ENCODE measurements at regions not wholly inside any gene's neighbourhood (a gene's known extent, or its start where the extent isn't known, plus 50 kb on each side); places are given as distances from the start of the nearest gene placed in this dataset.

DNA sequence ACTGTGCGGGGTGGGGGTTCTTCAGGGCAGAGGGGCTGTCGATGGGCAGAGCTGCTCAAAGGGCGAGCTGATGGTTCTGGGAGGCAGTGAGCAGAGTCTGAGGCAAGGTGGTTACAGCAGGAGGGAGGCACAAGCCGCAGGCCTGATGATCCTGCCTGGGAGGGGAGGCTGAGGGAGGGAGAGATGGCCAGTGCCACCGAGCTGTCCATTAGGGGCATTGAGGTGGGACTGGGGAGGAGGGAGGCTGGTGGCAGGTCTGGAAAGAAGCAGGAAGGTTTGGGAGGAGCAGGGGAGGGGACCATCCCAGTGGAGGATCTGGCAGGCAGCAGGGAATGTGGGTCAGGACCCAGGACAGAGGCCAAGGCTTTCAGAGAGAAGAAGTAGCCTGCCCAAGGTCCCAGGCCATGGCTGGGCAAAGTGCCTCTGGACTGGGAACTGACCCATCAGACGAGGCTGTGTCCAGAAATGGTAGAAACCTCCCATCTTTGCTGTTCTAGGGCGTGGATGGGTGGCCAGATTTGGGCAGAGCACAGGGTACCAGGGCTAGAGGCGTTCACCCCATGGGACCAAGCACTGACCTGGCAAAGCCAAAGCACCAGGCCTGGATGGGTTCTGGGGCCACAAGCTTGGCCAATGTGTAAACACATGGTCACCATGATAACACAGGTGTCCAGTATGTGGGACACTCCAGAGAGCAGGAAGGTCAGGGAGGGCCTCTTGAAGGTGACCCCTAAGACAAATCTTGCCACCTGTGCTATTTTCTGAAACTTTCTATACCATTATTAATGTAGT is 55.5 kb downstream of the INHBB start:
- no peak overlapping the region for H3K4me3 ChIP-seq (ENCODE audit: low read depth, low read length)
- no peak for DNase-seq (ENCODE audit: low read depth)
- TF ChIP-seq, protein P1, sequence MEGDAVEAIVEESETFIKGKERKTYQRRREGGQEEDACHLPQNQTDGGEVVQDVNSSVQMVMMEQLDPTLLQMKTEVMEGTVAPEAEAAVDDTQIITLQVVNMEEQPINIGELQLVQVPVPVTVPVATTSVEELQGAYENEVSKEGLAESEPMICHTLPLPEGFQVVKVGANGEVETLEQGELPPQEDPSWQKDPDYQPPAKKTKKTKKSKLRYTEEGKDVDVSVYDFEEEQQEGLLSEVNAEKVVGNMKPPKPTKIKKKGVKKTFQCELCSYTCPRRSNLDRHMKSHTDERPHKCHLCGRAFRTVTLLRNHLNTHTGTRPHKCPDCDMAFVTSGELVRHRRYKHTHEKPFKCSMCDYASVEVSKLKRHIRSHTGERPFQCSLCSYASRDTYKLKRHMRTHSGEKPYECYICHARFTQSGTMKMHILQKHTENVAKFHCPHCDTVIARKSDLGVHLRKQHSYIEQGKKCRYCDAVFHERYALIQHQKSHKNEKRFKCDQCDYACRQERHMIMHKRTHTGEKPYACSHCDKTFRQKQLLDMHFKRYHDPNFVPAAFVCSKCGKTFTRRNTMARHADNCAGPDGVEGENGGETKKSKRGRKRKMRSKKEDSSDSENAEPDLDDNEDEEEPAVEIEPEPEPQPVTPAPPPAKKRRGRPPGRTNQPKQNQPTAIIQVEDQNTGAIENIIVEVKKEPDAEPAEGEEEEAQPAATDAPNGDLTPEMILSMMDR (IDR thresholded peaks at IDR 0.05; ENCODE audit: low read depth, low read length, missing control alignments), result no peak

DNA sequence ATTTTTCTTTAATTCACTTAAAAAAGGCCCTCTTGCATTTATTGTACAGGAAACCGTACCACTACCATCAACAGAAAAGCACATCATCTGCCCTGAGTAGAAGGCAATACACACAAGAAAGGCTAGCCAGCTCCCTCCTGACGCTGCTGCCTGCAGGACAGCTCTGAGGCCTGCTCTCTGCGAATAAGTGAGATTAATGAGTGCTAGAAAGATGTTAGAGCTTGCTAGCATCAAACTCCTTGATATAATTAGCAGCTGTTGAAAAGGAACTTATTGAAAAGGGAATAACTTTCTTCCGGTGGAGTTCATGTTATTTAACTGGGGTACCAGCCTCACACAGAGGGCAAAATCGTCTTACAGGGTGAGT is 56.1 kb downstream of the INHBB start:
- DNase-seq (ENCODE audit: low read depth), result no peak
- TF ChIP-seq, protein P1 (IDR thresholded peaks at IDR 0.05; ENCODE audit: low read depth, low read length, missing control alignments), result no peak
- H3K4me3 ChIP-seq (ENCODE audit: low read depth, low read length), result no peak overlapping the region

DNA sequence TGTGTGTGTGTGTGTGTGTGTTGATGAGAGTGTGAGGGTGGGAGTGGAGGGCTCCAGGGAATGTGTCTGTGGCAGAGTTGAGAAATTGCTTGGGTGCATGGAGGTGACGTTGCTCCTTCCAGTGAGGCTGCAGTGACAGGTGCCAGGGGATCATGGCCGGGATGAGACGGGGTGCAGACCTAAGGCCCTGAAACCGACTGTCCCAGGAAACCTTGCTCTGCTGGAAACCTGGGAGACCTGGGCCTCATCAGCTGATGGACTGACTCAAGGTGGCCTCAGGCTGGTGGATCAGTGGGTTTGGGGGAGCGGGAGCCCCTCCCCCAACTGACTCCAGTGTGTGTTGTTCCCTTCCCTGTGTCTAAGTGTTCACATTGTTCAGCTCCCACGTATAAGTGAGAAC is 56.6 kb downstream of the INHBB start:
- H3K4me3 ChIP-seq (ENCODE audit: low read depth, low read length), result no peak overlapping the region
- no peak for DNase-seq (ENCODE audit: low read depth)
- TF ChIP-seq, protein P1 (IDR thresholded peaks at IDR 0.05; ENCODE audit: low read depth, low read length, missing control alignments), result no peak

DNA sequence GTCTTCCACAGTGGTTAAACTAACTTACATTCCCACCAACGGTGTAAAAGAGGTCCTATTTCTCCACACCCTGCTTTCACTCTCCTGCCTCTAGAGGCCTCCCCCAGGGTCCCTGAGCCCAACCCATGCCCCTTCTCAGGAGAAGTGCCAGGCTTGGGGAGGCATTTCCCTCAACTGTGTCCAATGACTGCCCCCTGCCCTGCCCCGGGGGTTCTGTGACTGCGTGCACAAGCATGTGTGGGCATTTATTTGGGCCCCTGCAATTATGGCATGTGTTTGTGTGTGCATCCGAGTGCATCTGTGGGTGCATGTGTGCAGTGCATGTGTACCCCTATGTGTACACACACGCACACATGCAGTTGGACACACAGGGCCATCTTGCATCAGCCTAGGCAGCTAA is 57.3 kb downstream of the INHBB start:
- TF ChIP-seq, protein P1 (IDR thresholded peaks at IDR 0.05; ENCODE audit: low read depth, low read length, missing control alignments), result no peak
- no peak for DNase-seq (ENCODE audit: low read depth)
- H3K4me3 ChIP-seq (ENCODE audit: low read depth, low read length), result no peak overlapping the region

DNA sequence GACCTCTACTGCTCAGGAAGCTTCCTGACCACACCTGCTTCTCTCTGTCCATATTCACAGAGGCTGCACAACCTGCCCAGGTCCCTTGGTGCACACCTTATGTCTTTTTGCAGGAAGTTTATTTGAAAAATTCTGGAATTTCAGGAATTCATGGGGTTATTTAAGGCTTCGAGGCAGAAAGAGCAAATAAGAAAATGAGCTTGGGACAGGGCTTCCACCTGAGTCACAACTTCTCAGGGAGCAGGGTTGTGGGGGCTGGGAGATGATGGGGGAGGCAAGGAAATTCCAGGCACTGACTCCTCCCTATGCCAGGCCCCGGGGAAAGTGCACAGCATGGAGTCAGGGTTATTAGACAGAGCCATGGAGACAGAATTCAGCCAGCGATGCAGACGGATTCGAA is 57.7 kb downstream of the INHBB start:
- no peak for DNase-seq (ENCODE audit: low read depth)
- H3K4me3 ChIP-seq (ENCODE audit: low read depth, low read length), result no peak overlapping the region
- TF ChIP-seq, protein P1 (IDR thresholded peaks at IDR 0.05; ENCODE audit: low read depth, low read length, missing control alignments), result no peak

DNA sequence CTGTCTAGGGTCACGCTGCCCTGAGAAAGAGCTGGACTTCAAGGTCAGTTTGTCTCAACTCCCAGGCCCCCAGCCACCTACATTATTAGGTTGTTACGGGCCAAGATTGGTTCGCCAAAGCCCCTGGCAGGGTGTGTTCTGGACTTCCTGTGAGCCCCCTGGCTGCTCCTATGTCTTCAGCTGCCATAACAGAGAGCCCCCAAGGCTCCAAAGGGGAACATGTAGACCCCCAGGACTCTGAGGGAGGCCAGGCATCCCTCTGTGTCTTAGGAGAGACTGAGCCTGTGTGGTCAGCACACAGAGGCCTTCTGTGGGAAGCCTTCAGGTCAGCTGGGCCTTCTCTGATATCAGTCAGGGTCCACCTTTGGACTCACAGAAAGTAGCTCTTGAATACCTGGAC is 58.3 kb downstream of the INHBB start:
- H3K4me3 ChIP-seq (ENCODE audit: low read depth, low read length), result no peak overlapping the region
- no peak for DNase-seq (ENCODE audit: low read depth)
- TF ChIP-seq, protein P1 (IDR thresholded peaks at IDR 0.05; ENCODE audit: low read depth, low read length, missing control alignments), result no peak

Data from GM12864 (cell line).